COR-L47 (cell line): ENCODE measurements at regions not wholly inside any gene's neighbourhood (a gene's known extent, or its start where the extent isn't known, plus 50 kb on each side); places are given as distances from the start of the nearest gene placed in this dataset.

Experiments
- DNase-seq: peaks from one replicate; lab custom pipeline; 2025; lab: John Stamatoyannopoulos, UW

DNA sequence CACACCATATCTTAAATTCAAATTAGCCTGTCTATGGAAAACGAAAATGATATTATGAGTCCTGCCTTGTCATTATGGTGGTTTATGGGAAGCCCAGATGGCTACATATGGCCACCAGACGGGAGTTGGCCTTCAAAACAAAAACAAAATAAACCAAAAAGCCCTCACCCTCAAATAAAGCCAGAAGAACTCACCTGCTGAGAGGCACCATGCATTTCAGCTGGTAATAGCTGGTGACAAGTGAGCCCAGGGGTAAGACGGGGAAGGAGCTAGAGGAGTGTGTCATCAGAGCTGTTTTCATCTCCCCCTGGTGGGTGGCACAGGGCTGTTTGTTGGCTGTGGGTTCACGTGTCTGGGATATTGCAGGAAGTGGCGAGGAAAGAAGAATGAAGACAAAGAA, 152.9 kb downstream of the EFNB2 start:
- DNase-seq, result peak; percentile 32

- no peak for DNase-seq
Measured at GRCh38 chr13:106381091-106381490, 154.4 kb downstream of the EFNB2 start.

DNA sequence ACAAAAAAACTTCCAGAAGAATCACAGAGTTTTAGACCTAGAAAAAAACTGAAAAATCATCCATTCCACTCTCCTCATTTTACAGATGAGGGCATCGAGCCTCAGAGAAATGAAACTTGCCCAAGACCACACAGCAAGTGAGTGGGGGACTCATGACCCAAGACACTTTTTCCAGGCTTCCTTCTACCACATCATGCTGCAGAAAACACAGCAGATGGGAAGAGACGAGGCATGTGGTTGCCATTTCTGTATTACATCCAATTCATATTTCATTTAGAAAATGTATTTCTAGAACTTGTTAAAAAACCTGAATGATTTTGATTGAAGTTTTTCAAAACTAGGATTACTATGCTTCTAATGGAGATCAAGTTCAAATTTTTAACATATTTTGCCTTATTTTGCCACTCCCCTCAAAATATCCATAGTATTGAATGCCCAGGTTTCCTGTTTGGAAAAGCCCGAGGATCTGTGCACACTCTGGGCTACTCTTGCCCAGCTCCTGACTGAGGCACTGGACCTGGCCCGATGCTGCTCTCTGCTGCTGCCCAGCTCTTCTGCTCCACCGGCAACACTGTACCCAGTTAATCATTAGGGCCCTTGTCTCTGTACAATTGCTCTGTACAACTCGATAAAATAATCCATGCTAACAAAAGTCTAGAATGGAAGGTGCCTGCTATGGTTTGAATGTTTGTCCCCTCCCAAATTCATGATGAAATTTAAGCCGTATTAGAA, 157.4 kb downstream of the EFNB2 start:
- DNase-seq, result no peak

DNA sequence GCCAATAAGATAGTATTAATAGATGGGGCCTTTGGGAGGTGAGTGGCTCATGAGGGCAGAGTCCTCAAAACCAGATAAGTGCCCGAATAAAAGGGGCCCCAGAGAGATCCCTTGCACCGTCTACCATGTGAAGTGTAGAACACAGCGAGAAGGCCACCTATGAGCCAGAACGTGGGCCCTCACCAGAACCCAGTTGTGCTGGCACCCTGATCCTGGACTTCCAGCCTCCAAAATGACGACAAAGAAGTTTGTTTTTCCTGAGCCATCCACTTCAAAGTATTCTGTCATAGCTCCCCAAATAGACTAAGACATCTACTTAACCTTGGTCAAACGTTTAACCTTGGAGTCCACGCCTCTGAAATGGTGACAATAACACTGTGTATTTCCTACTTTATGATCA, 158.1 kb downstream of the EFNB2 start:
- no peak for DNase-seq

DNA sequence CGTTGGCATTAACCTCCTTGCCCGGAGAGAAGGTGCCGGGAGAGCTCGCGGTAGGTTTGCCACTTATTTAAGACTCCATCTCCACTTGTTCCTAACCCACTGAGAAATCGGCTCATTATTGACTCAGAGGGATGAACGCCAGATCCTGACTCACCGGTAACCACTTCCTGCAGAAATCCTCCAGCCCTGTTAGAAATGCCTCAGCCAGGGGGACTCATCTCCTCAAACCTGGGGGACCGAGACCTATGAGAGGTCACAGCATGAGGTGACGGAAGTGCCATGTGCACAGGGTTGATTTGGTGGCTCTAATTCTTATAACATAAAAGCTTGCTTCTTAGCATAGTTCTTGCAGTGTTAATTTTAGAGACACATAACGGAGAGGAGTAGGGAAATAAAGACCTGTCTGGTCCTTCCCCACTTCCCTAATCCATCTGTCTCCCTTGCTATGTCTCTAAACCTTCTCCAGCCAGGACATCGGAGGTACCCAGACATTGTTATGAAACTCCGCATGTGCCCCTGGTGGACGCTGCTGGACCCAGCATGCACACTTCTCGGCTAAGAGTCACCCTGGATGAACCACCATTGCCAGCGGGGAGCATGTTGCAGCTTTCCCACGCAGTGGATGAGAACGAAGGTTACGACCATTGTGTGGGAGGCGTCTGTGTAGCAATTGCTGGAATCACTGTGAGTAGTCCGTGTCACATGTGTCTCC, 158.9 kb downstream of the EFNB2 start:
- no peak for DNase-seq

DNA sequence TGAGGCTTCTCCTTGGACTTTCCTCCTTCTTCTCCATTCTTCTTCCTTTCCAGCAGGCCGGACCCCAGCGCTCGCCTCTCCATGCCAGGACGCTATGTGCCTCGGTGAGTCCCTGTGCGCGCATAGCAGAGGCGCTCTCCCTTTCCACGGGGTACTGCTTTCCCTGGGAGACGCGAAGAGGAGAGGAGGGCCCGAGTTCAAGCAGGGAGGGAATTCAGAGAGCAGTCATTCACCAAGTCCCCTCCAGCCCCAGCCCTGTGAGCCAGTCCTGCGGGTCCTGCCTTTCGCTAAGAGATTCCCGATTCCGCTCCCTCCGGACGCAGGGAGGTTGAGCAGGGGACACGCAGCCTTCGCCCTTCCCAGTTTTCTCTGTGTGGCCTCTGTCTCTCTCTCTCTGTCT, 160.4 kb downstream of the EFNB2 start:
- DNase-seq, result no peak

DNA sequence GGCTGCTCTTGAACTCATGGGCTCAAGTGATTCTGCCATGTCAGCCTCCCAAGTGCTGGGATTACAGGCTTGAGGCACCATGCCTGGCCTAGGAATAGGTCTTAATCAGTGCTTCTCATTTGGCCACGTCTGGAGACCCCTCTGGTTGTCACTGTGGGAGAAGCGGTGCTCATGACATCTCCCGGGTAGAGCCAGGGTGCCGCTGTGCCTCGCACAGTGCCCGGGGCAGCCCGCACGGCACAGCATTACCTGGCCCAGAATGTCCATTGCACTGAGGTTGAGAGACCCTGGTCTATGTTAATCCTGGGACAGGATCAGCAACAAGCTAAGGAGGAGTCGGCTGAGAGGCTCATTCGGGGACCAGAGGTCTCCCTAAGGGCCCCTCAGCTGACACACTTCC, 160.8 kb downstream of the EFNB2 start:
- no peak for DNase-seq

DNA sequence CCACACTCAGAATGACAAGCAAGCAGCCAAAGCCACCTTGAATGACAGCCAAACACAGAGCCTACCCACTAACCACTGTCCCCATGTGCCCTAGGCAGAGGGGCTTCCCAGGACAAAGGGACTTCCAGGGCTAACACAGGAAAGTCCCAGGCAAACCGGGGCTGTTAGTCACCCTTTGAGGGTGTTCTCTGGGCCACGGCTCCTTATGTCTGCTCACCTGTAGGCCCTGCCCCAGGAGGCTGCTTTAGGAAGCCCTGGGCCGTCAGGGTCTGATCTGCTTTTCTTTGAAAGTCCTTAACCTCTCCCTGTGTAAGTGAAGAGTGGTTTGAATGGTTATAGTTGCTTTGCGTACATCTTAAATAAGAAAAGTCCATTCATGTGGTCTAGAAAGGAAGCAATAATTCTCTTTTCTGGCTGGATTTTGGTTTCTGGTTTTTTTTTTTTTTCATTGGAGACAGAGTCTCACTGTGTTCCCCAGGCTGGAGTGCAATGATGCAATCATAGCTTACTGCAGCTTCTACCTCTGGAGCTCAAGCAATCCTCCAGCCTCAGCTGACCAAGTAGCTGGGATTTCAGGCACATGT, 161.4 kb downstream of the EFNB2 start:
- no peak for DNase-seq

- DNase-seq, result no peak
Measured at GRCh38 chr13:106373304-106373988, 162.0 kb downstream of the EFNB2 start.

DNA sequence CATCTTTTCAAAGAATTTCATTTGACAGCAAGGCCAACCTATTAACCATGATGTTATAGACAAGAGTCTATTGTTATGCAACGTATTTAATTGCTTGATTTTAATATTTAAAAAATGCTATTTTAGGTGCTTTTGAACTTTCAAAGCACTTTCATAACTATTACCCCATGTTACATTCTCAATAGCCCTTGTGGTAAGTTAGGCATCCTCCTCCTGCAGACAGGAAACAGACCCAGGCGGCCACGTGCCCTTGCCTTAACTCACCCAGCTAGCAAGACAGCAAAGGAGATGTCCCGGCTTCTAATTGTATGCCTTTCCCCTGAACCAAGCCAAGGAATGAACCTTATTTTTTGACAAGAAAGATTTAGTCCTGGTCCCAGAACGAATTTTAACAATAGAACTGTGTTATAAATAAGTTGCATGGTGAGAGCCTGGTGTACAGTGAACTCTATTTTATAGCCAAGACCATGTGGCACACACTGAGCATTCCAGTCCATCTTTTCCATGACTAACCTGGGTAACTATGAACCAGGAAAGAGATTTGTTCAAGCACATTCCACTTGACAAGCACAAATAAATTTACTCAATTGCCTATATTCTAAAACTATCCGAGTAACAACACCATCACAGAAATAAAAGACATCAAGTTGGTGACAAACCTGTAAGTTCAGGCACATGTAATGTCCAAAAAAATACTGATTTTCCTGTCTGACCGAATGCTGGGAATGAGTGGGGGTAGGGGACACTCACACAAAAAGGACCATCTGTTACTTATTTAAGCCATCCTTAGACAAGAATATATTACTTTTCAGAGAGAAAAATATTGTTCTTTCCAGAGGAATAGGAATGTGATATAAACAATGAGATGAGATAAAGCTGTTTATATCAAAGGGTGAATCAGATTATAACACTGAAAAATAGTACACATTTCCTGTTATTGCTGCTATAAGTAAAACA, 163.0 kb downstream of the EFNB2 start:
- no peak for DNase-seq

DNA sequence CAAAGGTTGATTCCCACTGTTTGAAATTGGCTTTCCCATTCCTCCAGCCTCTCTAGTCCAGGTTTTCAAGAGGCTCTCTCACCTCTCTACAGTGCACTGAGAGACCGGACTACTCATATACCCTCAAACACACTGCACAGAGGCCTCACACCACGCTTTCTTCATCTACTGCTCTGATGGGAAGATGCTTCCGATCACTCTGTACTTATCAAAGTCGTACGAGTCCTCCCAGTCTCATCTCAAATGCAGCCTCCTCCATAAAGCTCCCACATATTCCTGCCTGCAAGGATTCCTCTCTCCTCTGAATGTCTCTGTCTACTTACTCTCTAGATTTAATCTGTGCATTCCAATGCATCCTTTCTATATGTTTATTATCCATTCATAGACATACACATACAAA, 164.4 kb downstream of the EFNB2 start:
- no peak for DNase-seq

DNA sequence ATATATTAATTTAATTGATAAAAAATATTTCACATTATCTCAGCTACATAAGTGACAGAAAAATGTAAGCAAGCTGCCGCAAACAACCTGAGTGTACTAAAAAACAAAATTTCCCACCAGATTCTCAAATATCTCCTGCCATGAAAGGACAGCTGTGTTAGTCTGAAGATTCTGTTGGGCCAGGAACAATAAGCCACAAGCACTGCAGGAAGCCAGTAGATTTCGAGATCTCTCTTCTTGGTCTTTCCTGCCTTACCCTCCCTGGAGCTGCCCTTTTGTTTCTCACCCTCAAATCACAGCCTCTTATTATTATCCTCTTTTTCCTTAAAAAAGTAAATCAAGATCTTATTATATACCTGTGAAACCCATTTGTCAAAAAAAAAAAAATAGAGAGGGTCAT, 165.6 kb downstream of the EFNB2 start:
- DNase-seq, result no peak

DNA sequence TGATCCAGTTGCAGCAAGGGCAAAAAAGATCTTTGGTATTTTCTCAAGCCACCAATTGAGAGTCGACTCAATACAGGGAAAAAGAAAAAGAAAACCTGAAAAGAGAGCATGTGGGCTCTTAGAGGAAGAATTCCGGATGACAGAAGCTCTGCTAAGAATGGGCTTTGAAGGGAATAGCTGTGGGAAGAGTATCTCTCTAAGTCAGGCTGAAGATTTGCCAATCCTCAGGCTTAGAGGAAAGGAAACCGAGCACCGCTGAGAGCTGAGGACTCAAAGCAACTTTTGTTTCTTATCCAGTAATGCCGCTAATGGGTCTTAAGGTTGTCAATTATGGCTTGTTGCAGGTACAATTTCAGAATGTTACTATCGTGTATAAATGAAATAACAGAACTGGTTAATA, 166.4 kb downstream of the EFNB2 start:
- no peak for DNase-seq

DNA sequence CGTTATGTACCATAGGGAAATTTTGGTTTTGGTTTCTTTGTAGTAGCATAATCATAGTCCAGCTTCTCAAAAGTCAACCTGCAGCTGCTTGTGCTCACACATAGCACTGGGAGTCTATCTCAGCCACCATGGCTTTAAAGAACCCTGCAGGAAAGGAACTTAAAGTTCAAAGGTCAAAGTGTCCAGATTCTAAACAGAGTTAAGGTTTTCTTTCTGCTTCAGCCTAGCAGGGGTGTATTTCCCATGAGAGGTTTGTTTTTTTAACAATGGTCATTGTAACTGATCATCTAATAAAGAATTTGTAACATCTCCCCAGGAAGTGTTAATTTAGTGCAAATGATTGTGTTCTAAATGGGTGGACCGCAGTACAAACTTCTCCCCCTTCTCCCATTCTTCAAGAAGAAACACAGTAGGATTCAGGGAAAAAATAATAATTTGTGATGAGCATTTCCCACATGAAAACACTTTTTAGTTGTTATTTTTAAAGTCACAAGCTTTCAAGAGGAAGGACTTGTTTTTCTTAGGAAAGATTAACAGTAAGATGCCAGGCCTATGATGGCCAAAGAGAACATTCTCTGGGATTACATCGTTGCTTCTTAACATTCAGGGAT, 168.0 kb downstream of the EFNB2 start:
- no peak for DNase-seq

- DNase-seq, result no peak
Measured at GRCh38 chr13:106362707-106363106, 172.8 kb downstream of the EFNB2 start.

DNA sequence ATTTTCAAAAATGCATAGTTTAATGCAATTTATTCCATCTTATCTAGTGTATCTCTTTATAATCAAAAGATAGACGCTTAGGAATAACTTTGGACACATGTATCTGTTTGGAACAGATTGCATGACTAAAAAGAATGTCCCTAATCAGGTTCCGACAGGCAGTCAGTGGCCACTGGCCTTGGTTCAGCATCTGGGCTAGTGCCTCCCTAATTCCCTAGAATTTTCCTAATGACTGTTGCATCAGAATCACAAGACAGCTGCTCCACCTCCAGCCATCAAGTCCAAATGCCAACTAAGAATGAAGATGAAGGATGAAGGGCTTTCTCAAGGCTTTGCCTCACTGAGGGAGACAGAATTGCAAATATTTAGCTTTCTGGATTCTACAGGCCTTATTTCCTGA, 173.8 kb downstream of the EFNB2 start:
- no peak for DNase-seq

- DNase-seq, result no peak
Measured at GRCh38 chr13:106357198-106357597, 178.3 kb downstream of the EFNB2 start.

DNA sequence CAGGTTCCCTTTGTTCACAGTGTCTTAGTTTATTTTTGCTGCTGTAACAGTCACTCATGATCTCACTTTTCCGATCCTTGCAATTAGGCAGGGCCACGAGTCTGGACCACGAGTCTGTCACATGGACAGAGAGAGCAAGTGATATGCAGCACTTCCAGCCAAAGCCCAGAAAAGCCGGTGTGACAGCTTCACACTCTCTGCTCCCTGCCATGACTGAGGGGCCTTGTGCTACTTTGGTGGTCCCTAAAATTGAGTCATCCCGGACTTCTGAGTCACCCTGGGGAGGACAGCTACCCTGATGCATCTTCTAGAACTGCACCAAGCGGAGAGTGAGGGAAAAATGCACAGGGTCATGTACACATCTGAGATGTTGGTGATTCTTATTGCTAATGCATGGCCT, 179.6 kb downstream of the EFNB2 start:
- no peak for DNase-seq

- peak; percentile 87 for DNase-seq
Measured at GRCh38 chr13:106354961-106355360, 180.5 kb downstream of the EFNB2 start.

DNA sequence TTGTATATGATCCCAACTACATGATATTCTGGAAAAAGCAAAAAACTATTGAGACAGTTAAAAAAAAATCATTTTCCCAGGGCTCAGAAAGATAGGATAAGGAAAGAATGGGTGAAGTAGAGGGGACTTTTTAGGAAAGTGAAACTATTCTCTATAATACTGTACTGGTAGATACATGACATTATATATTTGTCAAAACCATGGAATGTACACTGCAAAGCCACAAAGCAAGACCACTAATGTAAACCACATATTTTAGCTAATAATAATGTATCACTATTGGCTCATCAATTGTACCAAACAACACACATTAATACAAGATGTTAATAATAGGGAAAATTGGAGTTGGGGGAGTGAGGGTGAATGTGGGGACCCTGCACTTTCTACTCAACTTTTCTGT, 182.6 kb downstream of the EFNB2 start:
- DNase-seq, result no peak

- no peak for DNase-seq
Measured at GRCh38 chr13:106351251-106351650, 184.2 kb downstream of the EFNB2 start.
